Retina (tissue), 1 donor: ENCODE measurements at regions not wholly inside any gene's neighbourhood (a gene's known extent, or its start where the extent isn't known, plus 50 kb on each side); places are given as distances from the start of the nearest gene placed in this dataset.

Source experiments
- DNase-seq: peaks from one replicate; pipeline ENCODE4 v3.0.0-alpha.2; 2016

DNA sequence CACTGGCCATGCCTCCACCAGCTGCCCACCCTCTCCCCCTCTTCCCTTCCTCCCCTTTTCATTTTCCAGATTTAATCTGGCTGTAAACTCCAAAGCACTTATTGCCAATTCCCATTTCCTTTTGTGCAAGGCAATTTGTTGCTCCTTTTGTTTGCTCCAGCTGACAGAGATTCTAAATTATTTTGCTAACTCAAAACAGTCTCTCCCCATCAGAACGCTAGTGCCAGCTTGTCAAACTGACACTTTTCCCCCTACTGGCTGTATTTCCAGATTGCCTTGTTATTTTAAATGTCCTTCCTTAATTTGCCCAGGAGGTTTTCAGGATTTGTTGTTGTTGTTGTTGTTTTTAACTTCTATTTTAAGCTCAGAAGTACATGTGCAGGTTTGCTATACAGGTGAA, 57.0 kb upstream of the PAK1 start:
- DNase-seq = no peak

DNA sequence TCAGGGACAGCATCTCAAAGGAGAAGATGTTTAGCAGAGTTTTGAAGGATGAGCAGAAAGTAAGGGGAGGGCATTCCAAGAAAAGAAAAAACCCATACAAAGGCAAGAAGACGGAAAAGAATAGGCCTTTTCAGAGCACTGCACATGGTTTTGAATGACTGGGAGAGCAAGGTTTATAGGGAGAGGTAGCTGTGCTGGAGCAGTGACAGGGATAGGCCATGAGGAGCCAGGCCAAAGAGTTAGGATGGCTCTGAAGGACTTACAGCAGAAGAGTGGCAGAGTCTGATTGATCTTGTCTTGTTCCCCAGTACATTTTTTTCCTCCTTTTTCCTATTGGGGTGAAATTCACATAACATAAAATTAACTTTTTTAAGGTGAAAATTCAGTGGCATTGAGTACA, 55.8 kb upstream of the PAK1 start:
- no peak for DNase-seq

DNA sequence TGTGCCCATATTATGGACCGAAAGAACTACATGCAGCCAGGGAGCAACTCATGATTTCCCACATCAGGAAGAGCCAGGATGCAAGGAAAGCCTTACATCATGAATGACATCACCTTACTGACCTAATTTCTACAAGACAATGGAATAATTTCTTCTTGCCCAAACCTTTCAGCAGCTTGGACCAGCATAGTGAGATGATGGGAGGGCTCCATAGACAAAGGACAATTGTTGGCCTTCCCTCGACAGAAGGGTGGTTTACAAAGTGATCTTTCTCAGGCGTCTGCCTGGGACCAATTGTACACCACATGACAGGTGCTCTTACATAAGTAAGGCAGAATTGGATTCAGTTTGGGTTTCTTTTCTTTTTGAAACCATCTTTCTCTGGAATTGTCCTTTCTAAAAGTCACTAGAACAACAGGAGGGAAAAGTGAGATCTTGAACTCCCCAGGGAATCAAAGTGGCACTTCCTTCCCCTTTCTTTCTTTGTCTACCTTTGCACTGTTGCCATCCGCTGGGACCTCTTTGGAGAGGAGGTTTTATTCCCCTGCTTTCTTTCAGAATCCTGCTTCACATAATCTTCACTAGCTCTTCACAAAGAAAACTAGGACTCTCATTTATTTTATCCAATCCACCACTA, 51.7 kb upstream of the PAK1 start:
- DNase-seq = peak; percentile 62

DNA sequence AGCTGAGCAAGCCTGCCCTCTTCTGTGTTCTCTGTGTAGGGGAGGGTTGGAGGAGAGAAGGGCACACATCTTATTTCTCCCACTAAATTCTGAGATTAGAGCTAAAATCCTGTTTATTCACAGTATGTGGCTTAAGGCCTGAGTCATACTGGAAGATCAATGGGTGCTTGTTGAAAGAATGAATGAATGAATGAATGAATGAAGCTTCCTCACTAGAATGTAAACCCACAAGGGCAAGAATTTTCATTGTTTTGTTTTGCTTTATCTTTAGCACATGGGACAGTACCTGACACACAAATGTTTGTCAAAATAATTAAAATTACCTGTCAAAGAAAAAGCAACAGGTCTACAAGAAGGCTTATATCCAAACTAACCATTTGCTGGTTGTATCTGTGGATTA, 50.6 kb upstream of the PAK1 start:
- no peak for DNase-seq

DNA sequence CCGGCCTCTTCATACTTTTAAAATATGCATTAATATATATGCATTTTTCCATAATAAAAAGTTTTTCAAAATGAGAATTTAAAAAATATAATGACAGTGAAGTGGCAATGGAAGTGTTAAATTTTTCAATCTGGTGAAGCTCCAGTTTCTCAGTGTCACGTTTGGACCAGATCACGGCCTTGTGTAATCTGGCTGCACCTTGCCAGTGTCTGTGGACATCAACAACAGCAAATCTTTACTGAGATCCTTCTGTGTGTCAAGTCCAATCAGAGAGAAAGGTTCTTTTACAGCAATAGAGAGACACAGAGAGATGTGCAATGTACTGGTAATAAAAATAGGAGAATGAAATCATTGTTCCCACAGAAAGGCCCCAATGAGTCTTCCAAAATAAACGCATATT, 49.8 kb upstream of the PAK1 start:
- no peak for DNase-seq
